Vagina (tissue), 2 donors: ENCODE measurements at regions not wholly inside any gene's neighbourhood (a gene's known extent, or its start where the extent isn't known, plus 50 kb on each side); places are given as distances from the start of the nearest gene placed in this dataset.

Experiments used
- DNase-seq, 2 donors: peaks; one replicate each; pipeline ENCODE4 v3.0.0-alpha.2; 2017; ENCODE audit errors: extremely low spot score in 2 of 2
- H3K27ac ChIP-seq: fragments of 200-600 bp; sonication (generic); one replicate; pipeline ENCODE4 v1.5.1; 2019
- H3K27me3 ChIP-seq: fragments of 200-600 bp; sonication (generic); one replicate; pipeline ENCODE4 v1.5.1; 2019
- H3K36me3 ChIP-seq, 2 donors: fragments of 200-600 bp; sonication (generic); one replicate each; pipeline ENCODE4 v1.5.1; 2017 to 2019
- H3K4me1 ChIP-seq: fragments of 200-600 bp; sonication (generic); one replicate; pipeline ENCODE4 v1.5.1; 2019
- H3K4me3 ChIP-seq, 2 donors: fragments of 200-600 bp; sonication (generic); 1 replicate in 1 of 2; 2 replicates in 1 of 2; pipeline ENCODE4 v1.5.1; 2016 to 2019
- H3K9me3 ChIP-seq: fragments of 200-600 bp; sonication (generic); one replicate; pipeline ENCODE4 v1.5.1; 2019
- CTCF ChIP-seq, 3 experiments: fragments of 450-650 bp in 2 of 3; fragments of 200-600 bp in 1 of 3; sonication (generic) in 1 of 3; IDR thresholded peaks; one replicate each; pipeline ENCODE4 v1.5.1; 2017 to 2019; ENCODE audit warnings: antibody characterized with exemption in 3 of 3, mild to moderate bottlenecking in 2 of 3, moderate library complexity in 2 of 3
- POLR2A ChIP-seq, 2 donors: fragments of 450-650 bp; IDR thresholded peaks; one replicate each; pipeline ENCODE4 v1.6.1; 2017; ENCODE audit warnings: antibody characterized with exemption in 2 of 2, mild to moderate bottlenecking in 2 of 2, moderate library complexity in 2 of 2
- POLR2AphosphoS5 ChIP-seq, 2 donors: sonication (generic); formaldehyde crosslinking; IDR thresholded peaks; one replicate each; pipeline ENCODE4 v1.9.0; 2017; ENCODE audit warnings: antibody characterized with exemption in 2 of 2, mild to moderate bottlenecking in 2 of 2, low read depth in 1 of 2; ENCODE audit not compliant: insufficient read depth in 1 of 2
- intact Hi-C: fragments of 100-400 bp; cut with DNase I; formaldehyde crosslinking; loops from one replicate; pipeline ENCODE4 v1.15.1; 2023

- DNase-seq = no peak
- no peaks in the 10 kb centered on the region for H3K27me3 ChIP-seq
- intact Hi-C loops = no loop called here
- no peaks in the 10 kb centered on the region for H3K4me1 ChIP-seq
- H3K9me3 ChIP-seq = no peaks in the 10 kb centered on the region
- no peak overlapping the region for H3K4me3 ChIP-seq
- no peak overlapping the region for H3K27ac ChIP-seq
- H3K36me3 ChIP-seq = no peaks in the 10 kb centered on the region
- TF ChIP-seq POLR2AphosphoS5 (IDR thresholded peaks at IDR 0.05; ENCODE audit: insufficient read depth in 1 of 2, low read depth in 1 of 2) = no peak
- TF ChIP-seq POLR2A (IDR thresholded peaks at IDR 0.05) = no peak
- no peak for TF ChIP-seq CTCF (IDR thresholded peaks at IDR 0.05)
Measured at GRCh38 chr11:15773476-15774387, 582.6 kb downstream of the SOX6 start.

- TF ChIP-seq CTCF (IDR thresholded peaks at IDR 0.05) (no peak), POLR2AphosphoS5 (IDR thresholded peaks at IDR 0.05; ENCODE audit: insufficient read depth in 1 of 2, low read depth in 1 of 2) (no peak)
Measured at GRCh38 chr11:15774388-15774939, 581.9 kb downstream of the SOX6 start.

GRCh38 chr11:15775015-15775541 is 581.3 kb downstream of the SOX6 start:
- no peak overlapping the region for H3K4me3 ChIP-seq
- no peaks in the 10 kb centered on the region for H3K27me3 ChIP-seq
- intact Hi-C loops = no loop called here
- no peak for DNase-seq
- TF ChIP-seq POLR2A (IDR thresholded peaks at IDR 0.05) = no peak
- no peak for TF ChIP-seq POLR2AphosphoS5 (IDR thresholded peaks at IDR 0.05; ENCODE audit: insufficient read depth in 1 of 2, low read depth in 1 of 2)
- no peak for TF ChIP-seq CTCF (IDR thresholded peaks at IDR 0.05)
- no peaks in the 10 kb centered on the region for H3K9me3 ChIP-seq
- no peak overlapping the region for H3K27ac ChIP-seq
- no peaks in the 10 kb centered on the region for H3K4me1 ChIP-seq
- no peaks in the 10 kb centered on the region for H3K36me3 ChIP-seq

More at GRCh38 chr11:15774388-15774939, 581.9 kb downstream of the SOX6 start:
- Histone ChIP-seq H3K4me3 (no peak overlapping the region), H3K4me1 (no peaks in the 10 kb centered on the region), H3K36me3 (no peaks in the 10 kb centered on the region), H3K9me3 (no peaks in the 10 kb centered on the region), H3K27ac (no peak overlapping the region), H3K27me3 (no peaks in the 10 kb centered on the region)
- intact Hi-C loops = no loop called here
- no peak for DNase-seq

- Histone ChIP-seq H3K9me3 (no peaks in the 10 kb centered on the region), H3K27ac (no peak overlapping the region), H3K36me3 (no peaks in the 10 kb centered on the region), H3K4me1 (no peaks in the 10 kb centered on the region), H3K27me3 (no peaks in the 10 kb centered on the region), H3K4me3 (no peak overlapping the region)
- no peak for DNase-seq
- TF ChIP-seq POLR2A (IDR thresholded peaks at IDR 0.05) = no peak
- TF ChIP-seq CTCF (IDR thresholded peaks at IDR 0.05) = no peak
- no peak for TF ChIP-seq POLR2AphosphoS5 (IDR thresholded peaks at IDR 0.05; ENCODE audit: insufficient read depth in 1 of 2, low read depth in 1 of 2)
- intact Hi-C loops = no loop called here
Measured at GRCh38 chr11:15775797-15776196, 580.5 kb downstream of the SOX6 start.

- TF ChIP-seq POLR2A (IDR thresholded peaks at IDR 0.05) = no peak
- TF ChIP-seq POLR2AphosphoS5 (IDR thresholded peaks at IDR 0.05; ENCODE audit: insufficient read depth in 1 of 2, low read depth in 1 of 2) = no peak
- no peak for TF ChIP-seq CTCF (IDR thresholded peaks at IDR 0.05)
- no peak for DNase-seq
- Histone ChIP-seq H3K4me1 (no peaks in the 10 kb centered on the region), H3K4me3 (no peak overlapping the region), H3K9me3 (no peaks in the 10 kb centered on the region), H3K36me3 (no peaks in the 10 kb centered on the region), H3K27ac (no peak overlapping the region), H3K27me3 (no peaks in the 10 kb centered on the region)
- intact Hi-C loops = no loop called here
Measured at GRCh38 chr11:15776366-15776765, 580.0 kb downstream of the SOX6 start.
